ENCODE measurements at regions not wholly inside any gene's neighbourhood (a gene's known extent, or its start where the extent isn't known, plus 50 kb on each side); places are given as distances from the start of the nearest gene placed in this dataset.

GRCh38 chr10:29751240-29751639 is 116.5 kb upstream of the SVIL start:
- TF ChIP-seq, protein P1, sequence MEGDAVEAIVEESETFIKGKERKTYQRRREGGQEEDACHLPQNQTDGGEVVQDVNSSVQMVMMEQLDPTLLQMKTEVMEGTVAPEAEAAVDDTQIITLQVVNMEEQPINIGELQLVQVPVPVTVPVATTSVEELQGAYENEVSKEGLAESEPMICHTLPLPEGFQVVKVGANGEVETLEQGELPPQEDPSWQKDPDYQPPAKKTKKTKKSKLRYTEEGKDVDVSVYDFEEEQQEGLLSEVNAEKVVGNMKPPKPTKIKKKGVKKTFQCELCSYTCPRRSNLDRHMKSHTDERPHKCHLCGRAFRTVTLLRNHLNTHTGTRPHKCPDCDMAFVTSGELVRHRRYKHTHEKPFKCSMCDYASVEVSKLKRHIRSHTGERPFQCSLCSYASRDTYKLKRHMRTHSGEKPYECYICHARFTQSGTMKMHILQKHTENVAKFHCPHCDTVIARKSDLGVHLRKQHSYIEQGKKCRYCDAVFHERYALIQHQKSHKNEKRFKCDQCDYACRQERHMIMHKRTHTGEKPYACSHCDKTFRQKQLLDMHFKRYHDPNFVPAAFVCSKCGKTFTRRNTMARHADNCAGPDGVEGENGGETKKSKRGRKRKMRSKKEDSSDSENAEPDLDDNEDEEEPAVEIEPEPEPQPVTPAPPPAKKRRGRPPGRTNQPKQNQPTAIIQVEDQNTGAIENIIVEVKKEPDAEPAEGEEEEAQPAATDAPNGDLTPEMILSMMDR (IDR thresholded peaks at IDR 0.05), result no peak
- no peak for TF ChIP-seq ZFX (IDR thresholded peaks at IDR 0.05; ENCODE audit: borderline replicate concordance)
